ENCODE measurements at regions not wholly inside any gene's neighbourhood (a gene's known extent, or its start where the extent isn't known, plus 50 kb on each side); places are given as distances from the start of the nearest gene placed in this dataset.

DNA sequence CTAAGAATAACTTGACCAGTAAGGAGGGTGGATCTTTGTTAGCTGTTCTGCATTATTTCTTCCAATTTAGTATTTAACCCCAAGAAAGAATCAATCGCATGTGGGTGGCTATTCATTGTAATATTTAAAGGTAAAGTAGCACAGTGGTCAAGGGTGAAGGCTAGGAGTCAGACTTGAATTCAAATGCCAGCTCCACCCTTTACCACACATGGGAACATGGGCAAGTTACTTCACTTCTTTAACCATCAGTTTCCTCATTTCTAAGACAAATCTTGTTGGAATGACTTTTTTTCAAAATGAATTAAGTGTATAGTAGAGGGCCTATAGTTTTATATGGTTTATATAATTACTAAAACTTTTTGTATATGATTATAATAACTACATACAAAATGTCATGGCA, 71.3 kb upstream of the S1PR1 start:
- no peak overlapping the region for H3K4me3 ChIP-seq (ENCODE audit: low read length)
- no peak for DNase-seq (ENCODE audit: low read depth)
- TF ChIP-seq CTCF (conservative IDR thresholded peaks at IDR 0.05; ENCODE audit: low read depth, low read length): no peak

GRCh38 chr1:101164776-101165175, 72.0 kb upstream of the S1PR1 start:
- H3K4me3 ChIP-seq (ENCODE audit: low read length): no peak overlapping the region
- DNase-seq (ENCODE audit: low read depth): no peak
- TF ChIP-seq CTCF (conservative IDR thresholded peaks at IDR 0.05; ENCODE audit: low read depth, low read length): no peak

DNA sequence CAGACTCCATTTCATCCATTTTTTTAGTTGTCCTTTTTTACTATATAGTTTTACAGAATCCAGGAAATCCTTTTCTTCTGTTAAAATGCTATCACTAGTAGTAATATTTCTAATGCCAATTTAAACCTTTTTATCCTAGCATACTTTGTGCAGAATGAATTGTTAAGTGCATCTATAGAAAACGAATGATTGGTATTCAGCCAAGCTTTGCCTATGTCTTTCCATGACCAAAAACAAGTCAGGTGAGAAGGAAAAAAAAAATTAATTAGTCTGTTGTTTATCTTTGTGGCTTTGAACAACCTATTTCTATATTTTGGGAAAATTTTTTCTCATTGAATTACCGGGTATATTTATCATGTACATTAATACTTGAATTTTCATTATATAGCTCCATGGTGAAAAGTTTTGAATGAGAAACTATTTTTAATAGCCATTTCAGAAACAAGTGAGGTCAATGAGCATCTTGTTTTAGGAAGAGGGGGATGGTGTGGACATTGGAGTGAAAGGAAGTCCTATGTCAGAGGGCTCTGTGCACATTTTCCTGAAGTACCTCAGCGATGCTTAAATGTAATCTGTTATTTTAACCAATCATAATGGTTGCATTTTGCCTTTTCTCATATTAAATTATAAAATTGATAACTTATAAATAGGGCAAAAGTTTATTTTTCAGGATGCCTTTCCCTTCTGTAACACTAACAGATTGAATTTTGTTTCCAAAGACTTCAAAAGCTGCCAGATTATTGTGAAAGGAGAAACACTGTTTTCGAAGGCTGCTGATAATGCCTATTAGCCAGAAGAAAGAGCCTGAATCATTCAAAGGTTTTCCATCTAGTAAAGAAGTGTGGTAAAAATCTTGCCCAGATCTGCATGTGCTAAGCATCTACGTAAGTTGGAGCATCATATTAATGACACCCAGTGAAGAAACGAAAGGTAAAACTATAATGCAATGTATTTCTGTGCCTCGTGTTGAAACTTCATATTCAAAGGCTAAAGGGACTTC, 73.8 kb upstream of the S1PR1 start:
- H3K4me3 ChIP-seq (ENCODE audit: low read length): no peak overlapping the region
- DNase-seq (ENCODE audit: low read depth): no peak
- TF ChIP-seq CTCF (conservative IDR thresholded peaks at IDR 0.05; ENCODE audit: low read depth, low read length): no peak

GRCh38 chr1:101162300-101162699, 74.5 kb upstream of the S1PR1 start:
- no peak overlapping the region for H3K4me3 ChIP-seq (ENCODE audit: low read length)
- no peak for DNase-seq (ENCODE audit: low read depth)

GRCh38 chr1:101161619-101162018, 75.2 kb upstream of the S1PR1 start:
- no peak overlapping the region for H3K4me3 ChIP-seq (ENCODE audit: low read length)
- TF ChIP-seq CTCF (conservative IDR thresholded peaks at IDR 0.05; ENCODE audit: low read depth, low read length): no peak
- no peak for DNase-seq (ENCODE audit: low read depth)

More at GRCh38 chr1:101162300-101162699, 74.5 kb upstream of the S1PR1 start:
- TF ChIP-seq CTCF (conservative IDR thresholded peaks at IDR 0.05; ENCODE audit: low read depth, low read length): no peak

- no peak for TF ChIP-seq CTCF (conservative IDR thresholded peaks at IDR 0.05; ENCODE audit: low read depth, low read length)
- no peak for DNase-seq (ENCODE audit: low read depth)
- H3K4me3 ChIP-seq (ENCODE audit: low read length): no peak overlapping the region
Measured at GRCh38 chr1:101158424-101158823, 78.4 kb upstream of the S1PR1 start.

GRCh38 chr1:101154547-101154946, 82.3 kb upstream of the S1PR1 start:
- no peak overlapping the region for H3K4me3 ChIP-seq (ENCODE audit: low read length)

More at GRCh38 chr1:101154547-101154946, 82.3 kb upstream of the S1PR1 start:
- no peak for TF ChIP-seq CTCF (conservative IDR thresholded peaks at IDR 0.05; ENCODE audit: low read depth, low read length)
- no peak for DNase-seq (ENCODE audit: low read depth)

Measured in retinal pigment epithelial cell (primary cell).